ENCODE measurements at regions not wholly inside any gene's neighbourhood (a gene's known extent, or its start where the extent isn't known, plus 50 kb on each side); places are given as distances from the start of the nearest gene placed in this dataset.

DNA sequence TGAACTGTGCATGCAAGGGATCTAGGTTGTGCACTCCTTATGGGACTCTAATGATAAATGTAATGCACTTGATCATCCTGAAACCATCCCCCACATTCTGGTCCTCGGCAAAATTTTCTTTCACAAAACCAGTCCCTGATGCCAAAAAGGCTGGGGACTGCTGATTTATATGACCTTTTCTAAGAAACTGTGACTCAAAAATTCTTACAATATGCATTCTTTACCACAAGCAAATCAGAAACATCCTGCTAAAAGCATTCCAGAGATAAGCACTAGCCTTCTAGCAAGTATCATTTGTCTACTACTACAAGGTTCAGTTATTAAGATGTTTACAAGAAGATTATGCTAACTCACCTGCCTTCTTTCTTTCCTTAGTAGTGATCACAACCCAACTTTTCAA, 166.5 kb upstream of the PCDH7 start:
- TF ChIP-seq EZH2phosphoT487 (IDR thresholded peaks at IDR 0.05; ENCODE audit: insufficient read depth, low read depth) (no peak), EZH2 (IDR thresholded peaks at IDR 0.05; ENCODE audit: insufficient read depth, poor library complexity, severe bottlenecking) (no peak)
